GM12878 (cell line): ENCODE measurements at regions not wholly inside any gene's neighbourhood (a gene's known extent, or its start where the extent isn't known, plus 50 kb on each side); places are given as distances from the start of the nearest gene placed in this dataset.

ENCODE experiments used
- ATAC-seq: fragments of 200-7000 bp; cut with Tn5 transposase; 3 replicates; pipeline ENCODE4 v1.9.1; 2020; ENCODE audit warnings: mild to moderate bottlenecking, moderate library complexity
- BruUV-seq: library from RNA; stranded (reverse); fragments of 400-500 nt; replicated peaks from 2 replicates; lab custom pipeline; 2021; lab: Mats Ljungman, UMichigan
- CTCF ChIA-PET: fragments of 300-600 bp; sonication (Branson Sonifier 250); formaldehyde crosslinking; extraction: SDS; loops from one replicate; lab custom pipeline; 2021; ENCODE audit warnings: inconsistent platforms; lab: Yijun Ruan, JAX
- POLR2A ChIA-PET: fragments of 350-600 bp; formaldehyde crosslinking; extraction: SDS; loops from one replicate; lab custom pipeline; 2021; ENCODE audit warnings: inconsistent platforms; lab: Charles Lee
- RAD21 ChIA-PET: fragments of 300-600 bp; sonication (Branson Sonifier 250); formaldehyde crosslinking; loops from one replicate; lab custom pipeline; 2023; ENCODE audit warnings: antibody characterized with exemption; ENCODE audit not compliant: unreplicated experiment; lab: Charles Lee
- SMC1A ChIA-PET: fragments of 300-600 bp; sonication (Branson Sonifier 250); formaldehyde crosslinking; loops from one replicate; lab custom pipeline; 2023; ENCODE audit not compliant: unreplicated experiment, uncharacterized antibody; lab: Charles Lee
- DNase-seq: peaks from one replicate; pipeline ENCODE4 v3.0.0-alpha.2; 2011; ENCODE audit warnings: low read depth, low spot score
- FAIRE-seq: peaks from 3 replicates; lab custom pipeline; 2011; peaks lifted over from hg19 to GRCh38; lab: Jason Lieb, UNC
- H2AFZ ChIP-seq: 2 replicates; pipeline ENCODE4 v1.6.0; 2011; ENCODE audit warnings: low read depth, low read length, control low read depth; ENCODE audit not compliant: control insufficient read depth
- H3K27ac ChIP-seq: 2 replicates; pipeline ENCODE4 v1.5.1; 2011; ENCODE audit warnings: control low read depth; ENCODE audit not compliant: control insufficient read depth, insufficient read depth
- H3K27me3 ChIP-seq, 2 experiments: replicated peaks in 1 of 2; 2 replicates each; pipeline versions ENCODE4 v1.6.0 to v1.6.1; 2011; ENCODE audit warnings: low read length in 1 of 2; ENCODE audit not compliant: control insufficient read depth in 2 of 2, insufficient read depth in 2 of 2
- H3K36me3 ChIP-seq, 2 experiments: 2 replicates each; pipeline ENCODE4 v1.5.1; 2011; ENCODE audit warnings: low read length in 1 of 2; ENCODE audit not compliant: control insufficient read depth in 2 of 2, insufficient read depth in 2 of 2
- H3K4me1 ChIP-seq: 2 replicates; pipeline ENCODE4 v1.6.1; 2011; ENCODE audit warnings: mild to moderate bottlenecking, low read length, moderate library complexity, mixed read lengths; ENCODE audit not compliant: control insufficient read depth, insufficient read depth
- H3K4me2 ChIP-seq: 2 replicates; pipeline ENCODE4 v1.6.0; 2011; ENCODE audit warnings: control low read depth; ENCODE audit not compliant: control insufficient read depth, insufficient read depth
- H3K4me3 ChIP-seq: fragments of 200-600 bp; sonication (generic); 2 replicates; pipeline ENCODE4 v1.5.1; 2016
- H3K79me2 ChIP-seq: 2 replicates; pipeline ENCODE4 v1.6.0; 2011; ENCODE audit warnings: low read length; ENCODE audit not compliant: control insufficient read depth, insufficient read depth
- H3K9ac ChIP-seq: 2 replicates; pipeline ENCODE4 v1.8.0; 2011; ENCODE audit warnings: low read length, control low read depth, mixed read lengths; ENCODE audit not compliant: control insufficient read depth, insufficient read depth
- H3K9me3 ChIP-seq: replicated peaks from 3 replicates; pipeline ENCODE4 v1.5.1; 2011; ENCODE audit warnings: mild to moderate bottlenecking, low read length; ENCODE audit not compliant: control insufficient read depth, insufficient read depth
- H4K20me1 ChIP-seq: 2 replicates; pipeline ENCODE4 v1.6.0; 2011; ENCODE audit not compliant: control insufficient read depth, insufficient read depth
- BMI1 ChIP-seq: fragments of 450-650 bp; IDR thresholded peaks from 2 replicates; pipeline ENCODE4 v1.6.1; 2016; ENCODE audit warnings: mild to moderate bottlenecking, moderate library complexity, borderline replicate concordance
- CHD1 ChIP-seq: IDR thresholded peaks from 2 replicates; pipeline ENCODE4 v1.6.1; 2012; ENCODE audit warnings: low read depth, low read length, improper control_type of control experiment
- GATAD2B ChIP-seq: fragments of 450-650 bp; conservative IDR thresholded peaks from 2 replicates; pipeline ENCODE4 v1.6.1; 2017; ENCODE audit warnings: low read depth, mild to moderate bottlenecking, moderate library complexity
- JUNB ChIP-seq: IDR thresholded peaks from 2 replicates; pipeline ENCODE4 v1.6.1; 2016; ENCODE audit warnings: antibody characterized with exemption, mild to moderate bottlenecking
- KLF5 ChIP-seq: fragments of 450-650 bp; IDR thresholded peaks from 2 replicates; pipeline ENCODE4 v1.6.1; 2014; ENCODE audit warnings: mild to moderate bottlenecking; ENCODE audit not compliant: partially characterized antibody
- MEF2A ChIP-seq: IDR thresholded peaks from 2 replicates; pipeline ENCODE4 v1.6.1; 2011; ENCODE audit warnings: low read depth, mild to moderate bottlenecking, low read length, moderate library complexity; ENCODE audit not compliant: insufficient read depth
- MYC ChIP-seq: IDR thresholded peaks from 2 replicates; pipeline ENCODE4 v1.6.1; 2011; ENCODE audit warnings: mild to moderate bottlenecking, low read length, moderate library complexity, inconsistent platforms; ENCODE audit not compliant: insufficient read depth, insufficient replicate concordance, insufficient read length, severe bottlenecking
- PKNOX1 ChIP-seq: fragments of 450-650 bp; IDR thresholded peaks from 2 replicates; pipeline ENCODE4 v1.6.1; 2016; ENCODE audit warnings: mild to moderate bottlenecking
- POLR2AphosphoS2 ChIP-seq: IDR thresholded peaks from 2 replicates; pipeline ENCODE4 v1.6.1; 2011; ENCODE audit warnings: low read depth, mild to moderate bottlenecking, low read length, improper control_type of control experiment, moderate library complexity
- REST ChIP-seq: IDR thresholded peaks from 2 replicates; pipeline ENCODE4 v1.6.1; 2012; ENCODE audit warnings: mild to moderate bottlenecking, low read depth, low read length
- SRF ChIP-seq, 2 experiments: IDR thresholded peaks; 2 replicates each; pipeline ENCODE4 v1.6.1; 2011; ENCODE audit warnings: low read depth in 2 of 2, low read length in 2 of 2, mild to moderate bottlenecking in 1 of 2, moderate library complexity in 1 of 2
- SUPT20H ChIP-seq: IDR thresholded peaks from 2 replicates; pipeline ENCODE4 v1.6.1; 2011; ENCODE audit warnings: low read depth, mild to moderate bottlenecking, low read length, moderate library complexity, borderline replicate concordance; ENCODE audit not compliant: control insufficient read depth
- ZNF592 ChIP-seq: fragments of 450-650 bp; IDR thresholded peaks from 2 replicates; pipeline ENCODE4 v1.6.1; 2017; ENCODE audit warnings: mild to moderate bottlenecking, moderate library complexity
- ZNF622 ChIP-seq: fragments of 450-650 bp; IDR thresholded peaks from 2 replicates; pipeline ENCODE4 v1.6.1; 2017; ENCODE audit warnings: mild to moderate bottlenecking, inconsistent platforms
- ZSCAN29 ChIP-seq: fragments of 450-650 bp; IDR thresholded peaks from 2 replicates; pipeline ENCODE4 v1.6.1; 2017; ENCODE audit warnings: mild to moderate bottlenecking, moderate library complexity
- WGBS: methylation state at CpG from one replicate; pipeline ENCODE4 v1.1.6; 2016; ENCODE audit warnings: low lambda C conversion rate; ENCODE audit not compliant: insufficient replicate concordance, insufficient coverage; ENCODE audit errors: missing lambda C conversion rate; 5-methylcytosine and 5-hydroxymethylcytosine counted together
- in situ Hi-C: fragments of 300-500 bp; cut with MboI; formaldehyde crosslinking; loops from 9 replicates; pipeline ENCODE4 v1.14.3; 2018; ENCODE audit warnings: mixed read lengths
- intact Hi-C: fragments of 100-400 bp; cut with micrococcal nuclease; formaldehyde crosslinking; loops from one replicate; pipeline ENCODE4 v1.14.2; 2022; ENCODE audit not compliant: unreplicated experiment
- TF ChIP-seq, protein P1 (sequence below): IDR thresholded peaks from 2 replicates; pipeline ENCODE4 v1.6.1; 2012; ENCODE audit warnings: low read depth, low read length, improper control_type of control experiment

DNA sequence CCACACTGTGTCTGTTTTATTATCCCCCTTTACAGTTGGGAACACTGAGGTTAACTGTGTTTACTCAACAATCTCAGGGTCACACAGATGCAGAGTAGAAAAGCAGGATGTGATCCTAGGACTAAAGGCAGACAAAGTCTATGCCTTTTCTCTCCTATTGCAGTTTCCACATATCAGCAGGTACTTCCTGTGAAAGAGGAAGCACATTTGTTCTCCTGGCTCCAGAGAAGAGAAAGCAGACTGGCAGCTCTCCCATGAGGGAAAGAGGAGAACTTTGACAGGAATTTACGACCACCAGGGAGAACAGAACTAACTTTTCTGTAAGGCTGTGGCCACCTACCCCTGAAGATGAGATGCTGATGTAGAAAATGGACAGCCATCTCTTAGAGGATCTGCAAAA is 84.2 kb upstream of the TNC start:
- no peaks in the 10 kb centered on the region for H4K20me1 ChIP-seq
- in situ Hi-C loops: no loop called here
- CTCF ChIA-PET: no interaction called here
- H3K9me3 ChIP-seq: no peaks in the 10 kb centered on the region
- intact Hi-C loops: loop anchor here (10.0 kb wide), 1 partner anchor 507 kb away; no protein-coding TSS in a partner anchor
- 0% methylated on average over 1 of the region's 1 CpG for WGBS
- H3K27ac ChIP-seq: no peak overlapping the region
- no peaks in the 10 kb centered on the region for H3K36me3 ChIP-seq
- H3K79me2 ChIP-seq: no peaks in the 10 kb centered on the region
- no peaks in the 10 kb centered on the region for H3K27me3 ChIP-seq
- no peak for DNase-seq
- H3K4me1 ChIP-seq: peaks cover 15% of the 10 kb centered on the region
- BruUV-seq: no TSS peak
- ATAC-seq: no peak
- no peak overlapping the region for H3K4me3 ChIP-seq
- RAD21 ChIA-PET: no interaction called here
- POLR2A ChIA-PET: no interaction called here
- H3K4me2 ChIP-seq: no peak overlapping the region
- SMC1A ChIA-PET: interaction anchor here (1.0 kb wide), 1 partner anchor 10 kb away, joined by 5 read pairs; no protein-coding TSS in a partner anchor
- no peak overlapping the region for H2AFZ ChIP-seq
- no peak overlapping the region for H3K9ac ChIP-seq
- no peak for FAIRE-seq
- TF ChIP-seq, protein P1, sequence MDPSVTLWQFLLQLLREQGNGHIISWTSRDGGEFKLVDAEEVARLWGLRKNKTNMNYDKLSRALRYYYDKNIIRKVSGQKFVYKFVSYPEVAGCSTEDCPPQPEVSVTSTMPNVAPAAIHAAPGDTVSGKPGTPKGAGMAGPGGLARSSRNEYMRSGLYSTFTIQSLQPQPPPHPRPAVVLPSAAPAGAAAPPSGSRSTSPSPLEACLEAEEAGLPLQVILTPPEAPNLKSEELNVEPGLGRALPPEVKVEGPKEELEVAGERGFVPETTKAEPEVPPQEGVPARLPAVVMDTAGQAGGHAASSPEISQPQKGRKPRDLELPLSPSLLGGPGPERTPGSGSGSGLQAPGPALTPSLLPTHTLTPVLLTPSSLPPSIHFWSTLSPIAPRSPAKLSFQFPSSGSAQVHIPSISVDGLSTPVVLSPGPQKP: no peak
- TF ChIP-seq ZSCAN29: no peak
- no peak for TF ChIP-seq MYC
- TF ChIP-seq GATAD2B: no peak
- TF ChIP-seq REST: no peak
- TF ChIP-seq SUPT20H: no peak
- TF ChIP-seq ZNF622: no peak
- TF ChIP-seq PKNOX1: no peak
- no peak for TF ChIP-seq ZNF592
- no peak for TF ChIP-seq JUNB
- no peak for TF ChIP-seq KLF5
- TF ChIP-seq CHD1: no peak
- no peak for TF ChIP-seq SRF (IDR thresholded peaks at IDR 0.05; ENCODE audit: low read depth in 2 of 2, low read length in 2 of 2)
- no peak for TF ChIP-seq MEF2A
- TF ChIP-seq BMI1: no peak
- TF ChIP-seq POLR2AphosphoS2: no peak
